Neural cell (in vitro differentiated cells): ENCODE measurements at regions not wholly inside any gene's neighbourhood (a gene's known extent, or its start where the extent isn't known, plus 50 kb on each side); places are given as distances from the start of the nearest gene placed in this dataset.

Experiments
- CTCF ChIP-seq: fragments of 450-650 bp; IDR thresholded peaks from 2 replicates; pipeline ENCODE4 v1.5.1; 2014; ENCODE audit warnings: antibody characterized with exemption, mild to moderate bottlenecking, moderate library complexity; ENCODE audit not compliant: poor library complexity, severe bottlenecking
- EP300 ChIP-seq: fragments of 450-650 bp; conservative IDR thresholded peaks from 2 replicates; pipeline ENCODE4 v1.6.1; 2014; ENCODE audit warnings: antibody characterized with exemption, mild to moderate bottlenecking, moderate library complexity; ENCODE audit not compliant: poor library complexity, severe bottlenecking
- EZH2 ChIP-seq: fragments of 200-600, 300-800 bp; shearing (Covaris generic), sonication (generic); IDR thresholded peaks from 2 replicates; pipeline ENCODE4 v1.6.1; 2014; ENCODE audit warnings: antibody characterized with exemption, low read length, borderline replicate concordance, mild to moderate bottlenecking; ENCODE audit not compliant: insufficient read depth, poor library complexity, severe bottlenecking
- POLR2AphosphoS5 ChIP-seq: IDR thresholded peaks from 2 replicates; pipeline ENCODE4 v1.6.1; 2012
- RAD21 ChIP-seq: fragments of 450-650 bp; conservative IDR thresholded peaks from 2 replicates; pipeline ENCODE4 v1.6.1; 2014; ENCODE audit warnings: antibody characterized with exemption, mild to moderate bottlenecking, moderate library complexity
- REST ChIP-seq: IDR thresholded peaks from 2 replicates; pipeline ENCODE4 v1.6.1; 2012; ENCODE audit warnings: borderline replicate concordance
- TAF1 ChIP-seq: IDR thresholded peaks from 2 replicates; pipeline ENCODE4 v1.6.1; 2012; ENCODE audit warnings: low read depth

- TF ChIP-seq CTCF (no peak), EZH2 (no peak), RAD21 (no peak), TAF1 (no peak), REST (no peak), POLR2AphosphoS5 (no peak), EP300 (no peak)
Observed at GRCh38 chr3:124118397-124118796, 126.5 kb upstream of the ROPN1 start.
